ENCODE measurements at regions not wholly inside any gene's neighbourhood (a gene's known extent, or its start where the extent isn't known, plus 50 kb on each side); places are given as distances from the start of the nearest gene placed in this dataset.
"Not testable (repeated sequence)": the region's sequence is repeated elsewhere in the genome, so short reads cannot be mapped to it uniquely, and the experiment has no call there.

DNA sequence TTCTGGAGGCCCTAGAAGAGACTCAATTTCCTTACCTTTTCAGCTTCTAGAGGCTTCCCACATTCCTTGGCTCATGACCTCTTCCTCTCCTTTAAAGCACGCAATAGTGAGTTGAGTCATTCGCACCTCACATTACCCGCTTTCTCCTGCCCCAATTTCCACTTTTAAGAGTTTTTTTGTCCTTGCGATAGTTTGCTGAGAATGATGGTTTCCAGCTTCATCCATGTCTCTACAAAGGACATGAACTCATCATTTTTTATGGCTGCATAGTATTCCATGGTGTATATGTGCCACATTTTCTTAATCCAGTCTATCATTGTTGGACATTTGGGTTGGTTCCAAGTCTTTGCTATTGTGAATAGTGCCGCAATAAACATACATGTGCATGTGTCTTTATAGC lies 284.5 kb upstream of the POF1B start:
- WGBS, 2 donors (ENCODE audit: extremely low coverage in 2 of 2, insufficient read length in 2 of 2, insufficient replicate concordance in 1 of 2) = no CpG with 5 or more reads among the region's 5 CpGs
- H2AK5ac ChIP-seq (ENCODE audit: low read depth, low read length); H2AFZ ChIP-seq (ENCODE audit: low read length); H3K9ac ChIP-seq (ENCODE audit: low read depth, low read length, poor library complexity); H2BK12ac ChIP-seq (ENCODE audit: low read length); H3K79me1 ChIP-seq (ENCODE audit: low read depth, low read length); DNase-seq (ENCODE audit: low spot score); H4K91ac ChIP-seq (ENCODE audit: low read depth, low read length, poor library complexity); H3K27me3 ChIP-seq (ENCODE audit: control insufficient read depth in 3 of 3, insufficient read depth in 3 of 3, low read depth in 1 of 3, low read length in 3 of 3); H3K4ac ChIP-seq (ENCODE audit: low read length); H3K23ac ChIP-seq (ENCODE audit: low read depth, low read length, poor library complexity); H3K18ac ChIP-seq (ENCODE audit: low read length); H3K14ac ChIP-seq (ENCODE audit: low read length); H3K4me1 ChIP-seq (ENCODE audit: control insufficient read depth in 2 of 2, insufficient read depth in 1 of 2, low read depth in 1 of 2, low read length in 2 of 2); H2BK15ac ChIP-seq (ENCODE audit: low read length); H3K9me3 ChIP-seq (replicated peaks in 1 of 2; ENCODE audit: control insufficient read depth in 2 of 2, insufficient read depth in 1 of 2, low read depth in 1 of 2, low read length in 2 of 2); H3K27ac ChIP-seq (replicated peaks; ENCODE audit: low read length); H3K4me3 ChIP-seq (ENCODE audit: low read length in 2 of 2); H2BK120ac ChIP-seq (ENCODE audit: low read depth, low read length); H2BK5ac ChIP-seq (ENCODE audit: low read length); H3K36me3 ChIP-seq (replicated peaks in 1 of 2; ENCODE audit: control insufficient read depth in 2 of 2, insufficient read depth in 2 of 2, low read length in 2 of 2); H3K4me2 ChIP-seq (ENCODE audit: insufficient read depth, low read length, poor library complexity, severe bottlenecking); H4K8ac ChIP-seq (ENCODE audit: low read depth, low read length): not testable (repeated sequence)

DNA sequence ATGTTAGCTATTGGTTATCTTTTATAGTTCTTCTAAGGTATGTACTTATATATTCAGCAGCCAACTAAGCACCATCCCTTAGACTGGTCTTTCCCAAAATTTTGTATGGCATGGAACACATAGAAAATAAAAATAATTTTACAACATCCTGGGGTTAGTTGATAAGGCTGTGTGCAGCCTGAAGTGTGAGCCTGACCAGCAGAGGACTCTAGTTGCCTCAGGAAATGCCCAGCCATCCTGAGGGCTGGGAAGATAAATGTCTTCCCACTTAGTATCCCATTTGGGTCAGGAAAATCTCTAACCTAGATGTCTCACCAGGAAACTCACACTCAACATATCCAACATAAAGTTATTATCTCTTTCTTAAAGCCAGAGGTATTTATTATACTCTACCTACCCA lies 251.4 kb upstream of the POF1B start:
- Histone ChIP-seq H2AFZ (ENCODE audit: low read length) (no peak overlapping the region), H2BK120ac (ENCODE audit: low read depth, low read length) (no peak overlapping the region), H3K36me3 (replicated peaks in 1 of 2; ENCODE audit: control insufficient read depth in 2 of 2, insufficient read depth in 2 of 2, low read length in 2 of 2) (no peaks in the 10 kb centered on the region), H3K18ac (ENCODE audit: low read length) (no peak overlapping the region), H3K4me2 (ENCODE audit: insufficient read depth, low read length, poor library complexity, severe bottlenecking) (no peak overlapping the region), H3K27ac (replicated peaks; ENCODE audit: low read length) (no peak overlapping the region), H3K27me3 (ENCODE audit: control insufficient read depth in 3 of 3, insufficient read depth in 3 of 3, low read depth in 1 of 3, low read length in 3 of 3) (no peaks in the 10 kb centered on the region), H4K91ac (ENCODE audit: low read depth, low read length, poor library complexity) (no peak overlapping the region), H3K79me1 (ENCODE audit: low read depth, low read length) (no peaks in the 10 kb centered on the region), H2BK12ac (ENCODE audit: low read length) (no peak overlapping the region), H2AK5ac (ENCODE audit: low read depth, low read length) (no peak overlapping the region), H3K4me3 (ENCODE audit: low read length in 2 of 2) (no peak overlapping the region), H3K14ac (ENCODE audit: low read length) (no peak overlapping the region), H3K23ac (ENCODE audit: low read depth, low read length, poor library complexity) (no peak overlapping the region), H3K9me3 (replicated peaks in 1 of 2; ENCODE audit: control insufficient read depth in 2 of 2, insufficient read depth in 1 of 2, low read depth in 1 of 2, low read length in 2 of 2) (no peaks in the 10 kb centered on the region), H4K8ac (ENCODE audit: low read depth, low read length) (no peak overlapping the region), H3K4ac (ENCODE audit: low read length) (no peak overlapping the region), H3K9ac (ENCODE audit: low read depth, low read length, poor library complexity) (no peak overlapping the region), H2BK15ac (ENCODE audit: low read length) (no peak overlapping the region), H3K4me1 (ENCODE audit: control insufficient read depth in 2 of 2, insufficient read depth in 1 of 2, low read depth in 1 of 2, low read length in 2 of 2) (no peaks in the 10 kb centered on the region), H2BK5ac (ENCODE audit: low read length) (no peak overlapping the region)
- DNase-seq (ENCODE audit: low spot score) = no peak

DNA sequence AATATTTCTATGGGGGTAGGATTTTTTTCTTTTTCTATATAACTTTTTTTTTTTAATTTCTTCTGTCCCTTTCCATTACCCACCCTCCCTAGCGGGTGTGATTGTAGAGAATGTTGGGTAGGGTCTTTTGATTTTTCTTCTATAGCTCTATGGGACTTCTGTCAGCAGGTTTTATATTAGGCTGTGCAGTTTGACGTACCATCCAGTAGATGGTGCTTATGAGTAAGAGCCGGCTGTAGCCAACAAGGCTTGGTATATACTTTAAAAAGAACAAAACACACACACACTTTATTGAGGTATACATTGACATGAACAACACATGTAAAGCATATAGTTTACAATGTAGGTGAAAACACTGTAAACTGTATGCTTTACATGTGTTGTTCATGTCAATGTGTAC lies 247.9 kb upstream of the POF1B start:
- no peak overlapping the region for H2BK5ac ChIP-seq (ENCODE audit: low read length)
- H3K9ac ChIP-seq (ENCODE audit: low read depth, low read length, poor library complexity) = no peak overlapping the region
- no peak overlapping the region for H3K14ac ChIP-seq (ENCODE audit: low read length)
- no peak overlapping the region for H4K91ac ChIP-seq (ENCODE audit: low read depth, low read length, poor library complexity)
- H3K18ac ChIP-seq (ENCODE audit: low read length) = no peak overlapping the region
- H3K36me3 ChIP-seq (replicated peaks in 1 of 2; ENCODE audit: control insufficient read depth in 2 of 2, insufficient read depth in 2 of 2, low read length in 2 of 2) = no peaks in the 10 kb centered on the region
- no peak overlapping the region for H3K4me2 ChIP-seq (ENCODE audit: insufficient read depth, low read length, poor library complexity, severe bottlenecking)
- H4K8ac ChIP-seq (ENCODE audit: low read depth, low read length) = no peak overlapping the region
- H3K27me3 ChIP-seq (ENCODE audit: control insufficient read depth in 3 of 3, insufficient read depth in 3 of 3, low read depth in 1 of 3, low read length in 3 of 3) = no peaks in the 10 kb centered on the region
- H3K4me1 ChIP-seq (ENCODE audit: control insufficient read depth in 2 of 2, insufficient read depth in 1 of 2, low read depth in 1 of 2, low read length in 2 of 2) = no peaks in the 10 kb centered on the region
- no peak overlapping the region for H3K23ac ChIP-seq (ENCODE audit: low read depth, low read length, poor library complexity)
- no peak overlapping the region for H2BK120ac ChIP-seq (ENCODE audit: low read depth, low read length)
- H3K79me1 ChIP-seq (ENCODE audit: low read depth, low read length) = no peaks in the 10 kb centered on the region
- no peak overlapping the region for H2BK12ac ChIP-seq (ENCODE audit: low read length)
- no peak for DNase-seq (ENCODE audit: low spot score)
- H3K9me3 ChIP-seq (replicated peaks in 1 of 2; ENCODE audit: control insufficient read depth in 2 of 2, insufficient read depth in 1 of 2, low read depth in 1 of 2, low read length in 2 of 2) = no peaks in the 10 kb centered on the region
- H2AK5ac ChIP-seq (ENCODE audit: low read depth, low read length) = no peak overlapping the region
- no peak overlapping the region for H2BK15ac ChIP-seq (ENCODE audit: low read length)
- no peak overlapping the region for H3K4me3 ChIP-seq (ENCODE audit: low read length in 2 of 2)
- WGBS, 2 donors (ENCODE audit: extremely low coverage in 2 of 2, insufficient read length in 2 of 2, insufficient replicate concordance in 1 of 2) = no CpG with 5 or more reads among the region's 3 CpGs
- no peak overlapping the region for H3K27ac ChIP-seq (replicated peaks; ENCODE audit: low read length)
- H3K4ac ChIP-seq (ENCODE audit: low read length) = no peak overlapping the region
- no peak overlapping the region for H2AFZ ChIP-seq (ENCODE audit: low read length)

DNA sequence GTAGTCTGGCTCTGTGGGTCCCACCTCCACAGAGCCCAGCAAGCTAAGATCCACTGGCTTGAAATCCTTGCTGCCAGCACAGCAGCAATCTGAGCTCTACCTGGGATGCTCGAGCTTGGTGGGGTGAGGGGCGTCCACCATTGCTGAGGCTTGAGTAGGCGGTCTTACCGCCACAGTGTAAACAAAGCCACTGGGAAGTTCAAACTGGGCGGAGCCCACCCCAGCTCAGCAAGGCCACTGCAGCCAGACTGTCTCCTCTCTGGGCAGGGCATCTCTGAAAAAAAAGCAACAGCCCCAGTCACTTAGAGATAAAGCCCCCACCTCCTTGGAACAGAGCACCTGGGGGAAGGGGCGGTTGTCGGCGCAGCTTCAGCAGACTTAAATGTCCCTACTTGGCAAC lies 243.2 kb upstream of the POF1B start:
- Histone ChIP-seq H3K4me3 (ENCODE audit: low read length in 2 of 2) (no peak overlapping the region), H3K18ac (ENCODE audit: low read length) (no peak overlapping the region), H2BK15ac (ENCODE audit: low read length) (no peak overlapping the region), H3K14ac (ENCODE audit: low read length) (no peak overlapping the region), H2AK5ac (ENCODE audit: low read depth, low read length) (no peak overlapping the region), H3K4me1 (ENCODE audit: control insufficient read depth in 2 of 2, insufficient read depth in 1 of 2, low read depth in 1 of 2, low read length in 2 of 2) (no peaks in the 10 kb centered on the region), H3K9me3 (replicated peaks in 1 of 2; ENCODE audit: control insufficient read depth in 2 of 2, insufficient read depth in 1 of 2, low read depth in 1 of 2, low read length in 2 of 2) (no peaks in the 10 kb centered on the region), H2BK120ac (ENCODE audit: low read depth, low read length) (no peak overlapping the region), H3K4me2 (ENCODE audit: insufficient read depth, low read length, poor library complexity, severe bottlenecking) (no peak overlapping the region), H3K36me3 (replicated peaks in 1 of 2; ENCODE audit: control insufficient read depth in 2 of 2, insufficient read depth in 2 of 2, low read length in 2 of 2) (no peaks in the 10 kb centered on the region), H3K27ac (replicated peaks; ENCODE audit: low read length) (no peak overlapping the region), H2BK12ac (ENCODE audit: low read length) (no peak overlapping the region), H3K79me1 (ENCODE audit: low read depth, low read length) (no peaks in the 10 kb centered on the region), H4K91ac (ENCODE audit: low read depth, low read length, poor library complexity) (no peak overlapping the region), H2AFZ (ENCODE audit: low read length) (no peak overlapping the region), H4K8ac (ENCODE audit: low read depth, low read length) (no peak overlapping the region), H2BK5ac (ENCODE audit: low read length) (no peak overlapping the region), H3K27me3 (ENCODE audit: control insufficient read depth in 3 of 3, insufficient read depth in 3 of 3, low read depth in 1 of 3, low read length in 3 of 3) (no peaks in the 10 kb centered on the region), H3K23ac (ENCODE audit: low read depth, low read length, poor library complexity) (no peak overlapping the region), H3K9ac (ENCODE audit: low read depth, low read length, poor library complexity) (no peak overlapping the region), H3K4ac (ENCODE audit: low read length) (no peak overlapping the region)
- no CpG with 5 or more reads among the region's 8 CpGs for WGBS, 2 donors (ENCODE audit: extremely low coverage in 2 of 2, insufficient read length in 2 of 2, insufficient replicate concordance in 1 of 2)
- no peak for DNase-seq (ENCODE audit: low spot score)
